ENCODE measurements at regions not wholly inside any gene's neighbourhood (a gene's known extent, or its start where the extent isn't known, plus 50 kb on each side); places are given as distances from the start of the nearest gene placed in this dataset.

- DNase-seq: no peak
Measured at GRCh38 chr19:30887042-30887441, 462.2 kb downstream of the TSHZ3 start.

- no peak for DNase-seq
Measured at GRCh38 chr19:30886222-30886621, 463.0 kb downstream of the TSHZ3 start.

DNA sequence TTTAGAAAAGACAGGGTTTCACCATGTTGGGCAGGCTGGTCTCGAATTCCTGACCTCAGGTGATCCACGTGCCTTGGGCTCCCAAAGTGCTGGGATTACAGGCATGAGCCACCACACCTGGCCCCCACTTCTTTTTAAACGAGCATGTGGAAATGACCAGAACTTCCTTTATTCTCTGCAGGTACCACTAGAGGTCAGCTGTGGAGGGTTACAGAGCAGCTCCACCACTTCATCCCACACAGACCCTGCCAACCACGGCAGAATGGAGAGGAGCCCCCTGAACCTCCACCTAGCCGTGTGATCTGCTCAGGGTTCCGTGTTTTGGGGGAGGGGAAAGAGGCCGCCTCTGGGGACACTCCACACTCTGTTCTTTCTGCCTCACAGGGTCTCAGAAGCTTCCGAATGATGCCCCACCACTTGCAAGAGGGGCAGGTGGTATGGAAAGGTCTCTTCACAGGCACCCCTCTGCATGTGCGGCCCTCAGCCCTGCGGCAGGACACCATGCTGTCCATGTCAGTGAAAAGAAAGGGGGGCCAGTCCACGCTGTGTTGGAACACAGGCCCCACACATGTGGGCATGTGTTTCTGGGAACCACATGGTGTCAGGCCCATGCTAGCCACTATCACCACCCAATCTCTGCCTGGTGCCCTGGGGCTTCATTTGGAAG lies 465.0 kb downstream of the TSHZ3 start:
- DNase-seq: no peak

GRCh38 chr19:30883071-30883470 lies 466.2 kb downstream of the TSHZ3 start:
- no peak for DNase-seq

GRCh38 chr19:30882411-30883005 lies 466.7 kb downstream of the TSHZ3 start:
- no peak for DNase-seq

- no peak for DNase-seq
Measured at GRCh38 chr19:30881930-30882329, 467.3 kb downstream of the TSHZ3 start.

DNA sequence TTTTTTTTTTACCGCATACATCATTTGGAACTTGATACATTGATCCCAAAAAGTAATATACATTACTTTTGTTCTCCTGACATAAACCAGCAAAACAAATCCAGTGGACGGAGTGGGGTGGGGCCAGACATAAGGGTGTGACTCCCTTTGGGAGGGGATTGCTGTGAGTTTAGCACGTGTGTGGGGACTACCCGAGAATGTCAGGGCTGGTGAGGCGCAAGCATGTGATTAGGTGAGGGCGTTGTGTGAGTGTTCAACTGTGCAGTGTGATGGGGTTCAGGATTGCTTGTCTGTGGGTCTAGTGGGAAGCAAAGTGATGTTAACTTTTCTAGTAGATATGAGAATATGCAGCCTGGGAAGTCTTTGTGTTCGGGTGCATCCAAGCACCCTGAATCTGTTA lies 468.0 kb downstream of the TSHZ3 start:
- DNase-seq: no peak

- DNase-seq: no peak
Measured at GRCh38 chr19:30880551-30880950, 468.7 kb downstream of the TSHZ3 start.

DNA sequence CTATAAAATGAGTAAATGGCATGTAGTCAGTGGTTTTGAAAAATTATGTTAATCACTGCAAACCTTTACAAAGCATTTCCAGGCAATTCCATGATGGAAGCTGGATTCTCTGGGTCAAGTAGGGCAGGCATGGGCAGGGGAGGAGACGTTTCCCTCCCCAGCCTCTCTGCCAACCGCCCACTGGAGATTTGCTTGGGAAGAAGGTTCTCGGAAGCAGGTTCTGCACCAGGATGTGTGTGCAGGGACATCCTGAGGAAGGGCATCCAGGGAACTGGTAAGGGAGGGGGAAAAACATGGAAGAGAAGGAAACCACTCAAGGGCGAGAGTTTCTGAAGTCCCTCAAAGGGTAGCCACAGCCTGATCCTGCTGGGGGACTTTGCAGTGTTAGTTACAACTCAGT lies 469.1 kb downstream of the TSHZ3 start:
- DNase-seq: no peak

- DNase-seq: no peak
Measured at GRCh38 chr19:30879736-30880135, 469.5 kb downstream of the TSHZ3 start.

DNA sequence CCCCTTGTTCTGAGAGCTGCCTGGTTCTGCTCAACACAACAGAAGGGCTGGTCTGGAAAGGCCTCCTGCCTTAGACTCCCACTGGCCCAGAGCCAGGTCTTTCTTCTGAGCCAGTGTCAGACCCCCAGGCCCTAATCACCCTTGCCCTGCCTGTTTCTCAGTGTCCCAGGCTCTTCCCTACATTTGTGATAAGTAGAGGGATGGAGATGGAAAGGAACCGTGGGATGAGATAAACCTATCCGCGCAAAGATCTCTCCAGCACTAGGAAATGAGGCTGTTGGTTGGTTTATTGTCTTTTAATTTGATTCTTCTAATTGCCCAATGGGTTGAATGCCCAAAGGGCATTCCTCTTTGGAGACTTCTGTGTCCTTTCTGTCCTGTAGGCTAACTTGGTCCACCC lies 470.0 kb downstream of the TSHZ3 start:
- no peak for DNase-seq

GRCh38 chr19:30878495-30878894 lies 470.7 kb downstream of the TSHZ3 start:
- DNase-seq: no peak

- DNase-seq: no peak
Measured at GRCh38 chr19:30877661-30878113, 471.5 kb downstream of the TSHZ3 start.

- DNase-seq: no peak
Measured at GRCh38 chr19:30873691-30874090, 475.5 kb downstream of the TSHZ3 start.

GRCh38 chr19:30873003-30873402 lies 476.2 kb downstream of the TSHZ3 start:
- no peak for DNase-seq

GRCh38 chr19:30871979-30872378 lies 477.3 kb downstream of the TSHZ3 start:
- no peak for DNase-seq

GRCh38 chr19:30870876-30871275 lies 478.4 kb downstream of the TSHZ3 start:
- no peak for DNase-seq

GRCh38 chr19:30865511-30865910 lies 483.7 kb downstream of the TSHZ3 start:
- DNase-seq: no peak

GRCh38 chr19:30864391-30865215 lies 484.6 kb downstream of the TSHZ3 start:
- no peak for DNase-seq

- no peak for DNase-seq
Measured at GRCh38 chr19:30862876-30863275, 486.4 kb downstream of the TSHZ3 start.

DNA sequence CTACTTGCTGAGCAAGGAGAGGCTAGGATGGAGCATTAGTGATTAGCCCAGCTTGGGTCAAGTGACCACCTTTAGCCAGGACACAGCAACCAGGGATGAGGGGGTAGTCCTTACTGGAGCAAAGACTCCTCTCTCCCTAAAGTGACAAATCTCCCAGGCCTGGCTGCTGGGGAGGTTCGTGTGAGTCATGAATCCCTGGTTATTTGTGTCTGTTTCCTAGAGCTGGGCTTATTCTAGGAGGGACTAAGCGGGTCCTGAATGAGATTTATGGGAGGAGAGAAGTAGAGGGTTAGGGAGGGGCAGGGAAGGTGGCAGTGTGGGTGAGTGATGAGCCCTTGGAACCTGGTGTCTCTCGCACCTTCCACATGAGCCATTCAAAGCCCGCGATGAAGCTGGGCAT lies 487.3 kb downstream of the TSHZ3 start:
- DNase-seq: no peak

DNA sequence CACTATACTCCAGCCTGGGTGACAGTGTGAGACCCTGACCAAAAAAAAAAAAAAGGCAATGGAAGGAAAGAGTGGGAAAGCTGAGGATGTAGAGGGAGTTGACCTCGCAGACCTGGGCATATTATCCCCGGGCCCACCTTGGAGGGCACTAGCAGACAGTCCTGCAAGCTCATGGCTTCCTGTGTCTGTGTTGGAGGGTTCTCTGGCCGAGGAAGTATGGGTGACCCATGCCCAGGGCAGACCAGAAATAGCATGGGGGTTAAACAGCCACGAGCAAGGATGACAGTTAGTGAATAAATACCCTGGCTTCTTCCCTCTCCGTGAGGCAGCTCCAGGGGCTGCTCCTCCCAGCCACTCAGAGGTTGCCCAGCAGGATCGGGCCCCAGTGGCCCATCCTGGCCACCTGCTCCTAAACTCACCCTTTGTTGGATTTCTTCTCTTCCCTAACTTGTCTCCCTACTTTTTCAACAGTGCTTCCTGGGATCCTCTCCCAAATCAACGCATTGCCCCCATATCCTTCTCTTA lies 485.8 kb downstream of the ZNF536 start:
- DNase-seq: no peak

GRCh38 chr19:30857388-30857787 lies 485.2 kb downstream of the ZNF536 start:
- no peak for DNase-seq

- DNase-seq: no peak
Measured at GRCh38 chr19:30856786-30857185, 484.6 kb downstream of the ZNF536 start.

Measured in NCI-H1436 treated with DMSO at 0.1 percent for 48 hours (cell line).